H9 (cell line): ENCODE measurements at regions not wholly inside any gene's neighbourhood (a gene's known extent, or its start where the extent isn't known, plus 50 kb on each side); places are given as distances from the start of the nearest gene placed in this dataset.

Experiments used
- DNase-seq: peaks from one replicate; pipeline ENCODE4 v3.0.0-alpha.2; 2017
- H2AFZ ChIP-seq: one replicate; pipeline ENCODE4 v1.6.1; 2013; ENCODE audit warnings: mild to moderate bottlenecking, low read length, control low read depth, moderate library complexity
- H2AK5ac ChIP-seq: 2 replicates; pipeline ENCODE4 v1.6.1; 2013; ENCODE audit warnings: low read length, control low read depth, mixed read lengths; ENCODE audit not compliant: insufficient read length
- H2BK120ac ChIP-seq: one replicate; pipeline ENCODE4 v1.6.1; 2013; ENCODE audit warnings: low read depth, mild to moderate bottlenecking, low read length, control low read depth, inconsistent platforms; ENCODE audit not compliant: poor library complexity, severe bottlenecking
- H2BK12ac ChIP-seq: 2 replicates; pipeline ENCODE4 v1.6.1; 2013; ENCODE audit warnings: low read length, control low read depth, mixed read lengths, low read depth; ENCODE audit not compliant: insufficient read length
- H2BK15ac ChIP-seq: 2 replicates; pipeline ENCODE4 v1.6.1; 2013; ENCODE audit warnings: low read depth, low read length, control low read depth
- H2BK20ac ChIP-seq: one replicate; pipeline ENCODE4 v1.6.1; 2013; ENCODE audit warnings: low read depth, mild to moderate bottlenecking, low read length, control low read depth, inconsistent platforms; ENCODE audit not compliant: poor library complexity, severe bottlenecking
- H2BK5ac ChIP-seq: 2 replicates; pipeline ENCODE4 v1.6.1; 2013; ENCODE audit warnings: low read length, control low read depth, mixed read lengths; ENCODE audit not compliant: insufficient read length
- H3K14ac ChIP-seq: 2 replicates; pipeline ENCODE4 v1.6.1; 2013; ENCODE audit warnings: low read length, control low read depth; ENCODE audit not compliant: insufficient read depth
- H3K18ac ChIP-seq: 2 replicates; pipeline ENCODE4 v1.6.1; 2013; ENCODE audit warnings: low read depth, mild to moderate bottlenecking, mixed read lengths, low read length, control low read depth; ENCODE audit not compliant: insufficient read length
- H3K23ac ChIP-seq: 2 replicates; pipeline ENCODE4 v1.6.1; 2013; ENCODE audit warnings: low read length, control low read depth, mixed read lengths, low read depth; ENCODE audit not compliant: insufficient read length
- H3K23me2 ChIP-seq: 2 replicates; pipeline ENCODE4 v1.6.1; 2013; ENCODE audit warnings: low read depth, mild to moderate bottlenecking, mixed read lengths, low read length, control low read depth; ENCODE audit not compliant: insufficient read length, poor library complexity, severe bottlenecking
- H3K27ac ChIP-seq: 2 replicates; pipeline ENCODE4 v1.5.1; 2013; ENCODE audit warnings: low read length, control low read depth, mixed read lengths, low read depth; ENCODE audit not compliant: insufficient read length
- H3K27me3 ChIP-seq: 2 replicates; pipeline ENCODE4 v1.6.1; 2013; ENCODE audit warnings: low read length, control low read depth, inconsistent platforms; ENCODE audit not compliant: insufficient read depth
- H3K4ac ChIP-seq: 2 replicates; pipeline ENCODE4 v1.6.1; 2013; ENCODE audit warnings: low read depth, mild to moderate bottlenecking, control low read depth, inconsistent platforms, low read length, moderate library complexity
- H3K4me1 ChIP-seq: 2 replicates; pipeline ENCODE4 v1.6.1; 2013; ENCODE audit warnings: low read length, control low read depth, inconsistent platforms; ENCODE audit not compliant: insufficient read depth
- H3K4me2 ChIP-seq: 2 replicates; pipeline ENCODE4 v1.6.1; 2013; ENCODE audit warnings: low read length, control low read depth, mixed read lengths; ENCODE audit not compliant: insufficient read length, insufficient read depth
- H3K56ac ChIP-seq: 2 replicates; pipeline ENCODE4 v1.6.1; 2013; ENCODE audit warnings: low read depth, mild to moderate bottlenecking, mixed read lengths, low read length, control low read depth; ENCODE audit not compliant: insufficient read length
- H3K79me1 ChIP-seq: 2 replicates; pipeline ENCODE4 v1.6.1; 2013; ENCODE audit warnings: low read depth, mild to moderate bottlenecking, moderate library complexity, low read length, control low read depth, inconsistent platforms; ENCODE audit not compliant: insufficient read depth, poor library complexity, severe bottlenecking
- H3K79me2 ChIP-seq: 2 replicates; pipeline ENCODE4 v1.6.1; 2013; ENCODE audit warnings: low read length, control low read depth, inconsistent platforms; ENCODE audit not compliant: insufficient read depth
- H3K9ac ChIP-seq: 2 replicates; pipeline ENCODE4 v1.6.1; 2013; ENCODE audit warnings: low read length, control low read depth, mixed read lengths; ENCODE audit not compliant: insufficient read length; ENCODE audit errors: extremely low read depth
- H3K9me3 ChIP-seq: one replicate; pipeline ENCODE4 v1.6.1; 2013; ENCODE audit warnings: low read depth, low read length, inconsistent platforms; ENCODE audit not compliant: control insufficient read depth
- H3T11ph ChIP-seq: one replicate; pipeline ENCODE4 v1.6.1; 2013; ENCODE audit warnings: mild to moderate bottlenecking, low read length, control low read depth, inconsistent platforms
- H4K20me1 ChIP-seq: one replicate; pipeline ENCODE4 v1.6.1; 2013; ENCODE audit not compliant: control insufficient read depth, insufficient read length, insufficient read depth
- H4K5ac ChIP-seq: 2 replicates; pipeline ENCODE4 v1.6.1; 2013; ENCODE audit warnings: low read depth, mild to moderate bottlenecking, mixed read lengths, low read length, control low read depth; ENCODE audit not compliant: insufficient read length
- H4K8ac ChIP-seq: replicated peaks from 2 replicates; pipeline ENCODE4 v1.6.1; 2013; ENCODE audit warnings: low read length, control low read depth, mixed read lengths, low read depth; ENCODE audit not compliant: insufficient read length
- H4K91ac ChIP-seq: 2 replicates; pipeline ENCODE4 v1.6.1; 2013; ENCODE audit warnings: low read depth, mild to moderate bottlenecking, moderate library complexity, mixed read lengths, low read length, control low read depth; ENCODE audit not compliant: insufficient read length
- H3K27ac Mint-ChIP-seq, 3 experiments: 2 replicates in 2 of 3; 3 replicates in 1 of 3; pipeline ENCODE4 v1.8.0; 2020 to 2021; ENCODE audit warnings: mixed read lengths in 3 of 3, mild to moderate bottlenecking in 1 of 3, moderate library complexity in 1 of 3
- H3K27me3 Mint-ChIP-seq: 2 replicates; pipeline ENCODE4 v1.8.0; 2021; ENCODE audit warnings: low read depth, mild to moderate bottlenecking, moderate library complexity, mixed read lengths
- H3K36me3 Mint-ChIP-seq, 3 experiments: 2 replicates in 2 of 3; 3 replicates in 1 of 3; pipeline ENCODE4 v1.8.0; 2020 to 2021; ENCODE audit warnings: low read depth in 3 of 3, mixed read lengths in 3 of 3; ENCODE audit not compliant: insufficient read depth in 1 of 3
- H3K4me1 Mint-ChIP-seq, 2 experiments: 2 replicates each; pipeline ENCODE4 v1.8.0; 2020; ENCODE audit warnings: mixed read lengths in 2 of 2
- H3K4me3 Mint-ChIP-seq, 2 experiments: 2 replicates in 1 of 2; 3 replicates in 1 of 2; pipeline ENCODE4 v1.8.0; 2020 to 2021; ENCODE audit warnings: mild to moderate bottlenecking in 2 of 2, mixed read lengths in 2 of 2, moderate library complexity in 1 of 2
- H3K9me3 Mint-ChIP-seq, 2 experiments: 2 replicates in 1 of 2; 3 replicates in 1 of 2; pipeline ENCODE4 v1.8.0; 2020; ENCODE audit warnings: mild to moderate bottlenecking in 2 of 2, mixed read lengths in 2 of 2, moderate library complexity in 1 of 2
- CTCF ChIP-seq: fragments of 200-600 bp; sonication (generic); conservative IDR thresholded peaks from 3 replicates; pipeline ENCODE4 v1.8.0; 2021; ENCODE audit warnings: antibody characterized with exemption, mild to moderate bottlenecking

- no peak for DNase-seq
Measured at GRCh38 chr10:28363376-28363775, 60.5 kb upstream of the MPP7 start.

More at GRCh38 chr10:28363376-28363775, 60.5 kb upstream of the MPP7 start:
- Mint-ChIP-seq H3K4me3 (no peak overlapping the region), H3K27ac (no peak overlapping the region), H3K36me3 (no peaks in the 10 kb centered on the region), H3K4me1 (peaks cover 2 to 7% of the 10 kb centered on the region in 2 experiments; a peak in 1 of 4 replicates), H3K9me3 (no peaks in the 10 kb centered on the region; a peak in 1 of 5 replicates), H3K27me3 (no peaks in the 10 kb centered on the region)
- Histone ChIP-seq H3K9me3 (no peaks in the 10 kb centered on the region), H3K27me3 (no peaks in the 10 kb centered on the region), H2AK5ac (no peak overlapping the region), H3K4ac (no peak overlapping the region), H3K14ac (no peak overlapping the region), H3K79me2 (no peaks in the 10 kb centered on the region), H4K91ac (no peak overlapping the region), H2BK5ac (no peak overlapping the region), H4K5ac (no peak overlapping the region), H2BK15ac (no peak overlapping the region), H2BK20ac (no peak overlapping the region), H2BK120ac (no peak overlapping the region), H3K18ac (no peak overlapping the region), H2BK12ac (no peak overlapping the region), H4K8ac (no peak overlapping the region), H3T11ph (no peak overlapping the region), H4K20me1 (no peaks in the 10 kb centered on the region), H3K4me1 (no peaks in the 10 kb centered on the region), H3K4me2 (no peak overlapping the region), H3K79me1 (no peaks in the 10 kb centered on the region), H3K23me2 (peaks cover 2% of the 10 kb centered on the region), H2AFZ (no peak overlapping the region), H3K9ac (no peak overlapping the region), H3K27ac (no peak overlapping the region), H3K56ac (no peak overlapping the region), H3K23ac (no peak overlapping the region)
- no peak for TF ChIP-seq CTCF
